ENCODE measurements at regions not wholly inside any gene's neighbourhood (a gene's known extent, or its start where the extent isn't known, plus 50 kb on each side); places are given as distances from the start of the nearest gene placed in this dataset.

DNA sequence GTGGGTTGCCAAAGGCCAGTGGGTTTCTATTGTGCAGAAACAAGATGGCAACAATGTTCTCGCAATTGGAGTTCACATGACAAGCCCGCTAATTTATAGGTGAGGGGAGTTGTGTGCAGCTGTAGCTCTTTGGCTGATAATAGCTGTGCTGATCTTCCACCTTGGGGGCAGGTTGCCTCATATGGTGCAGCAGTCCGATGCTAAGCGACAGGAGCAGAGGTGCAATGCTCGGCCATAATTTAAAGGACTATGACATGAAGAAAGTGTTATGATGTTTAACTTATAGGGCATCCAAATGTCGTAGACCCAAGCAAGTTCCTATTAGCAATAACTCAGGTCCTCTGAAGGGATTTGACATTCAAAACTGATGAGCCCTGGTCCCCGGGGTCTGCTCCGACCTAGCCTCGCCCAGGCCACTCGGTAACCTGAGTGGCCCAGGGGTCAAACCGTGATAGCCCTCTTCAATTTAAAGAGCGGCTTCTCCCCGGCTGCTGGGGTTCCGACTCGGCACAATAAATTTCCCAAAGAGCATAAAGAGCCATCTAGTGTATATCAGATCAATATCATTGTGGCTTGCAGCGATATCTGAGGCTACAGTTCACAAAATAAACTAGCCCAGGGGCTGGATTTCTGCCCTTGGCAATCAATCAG lies 724.0 kb downstream of the IRX1 start:
- DNase-seq (ENCODE audit: low spot score): no peak

DNA sequence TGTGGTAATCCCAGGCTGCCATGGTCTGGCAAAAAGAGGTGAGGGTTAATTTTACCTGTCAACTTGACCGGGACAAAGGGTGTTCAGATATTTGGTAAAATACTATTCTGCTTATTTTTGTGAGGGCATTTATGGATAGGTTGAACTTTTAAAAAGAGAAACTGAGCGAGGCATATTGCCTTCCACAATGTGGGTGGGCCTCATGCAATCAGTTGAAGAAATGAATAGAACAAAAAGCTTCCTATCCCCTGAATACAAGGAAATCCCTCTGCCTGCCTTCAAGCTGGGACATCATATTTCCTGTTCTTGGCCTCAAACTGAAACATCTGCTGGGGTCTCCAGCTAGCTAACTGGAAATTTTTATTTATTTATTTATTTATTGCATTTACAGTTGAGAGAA lies 734.7 kb downstream of the IRX1 start:
- no peak for DNase-seq (ENCODE audit: low spot score)

DNA sequence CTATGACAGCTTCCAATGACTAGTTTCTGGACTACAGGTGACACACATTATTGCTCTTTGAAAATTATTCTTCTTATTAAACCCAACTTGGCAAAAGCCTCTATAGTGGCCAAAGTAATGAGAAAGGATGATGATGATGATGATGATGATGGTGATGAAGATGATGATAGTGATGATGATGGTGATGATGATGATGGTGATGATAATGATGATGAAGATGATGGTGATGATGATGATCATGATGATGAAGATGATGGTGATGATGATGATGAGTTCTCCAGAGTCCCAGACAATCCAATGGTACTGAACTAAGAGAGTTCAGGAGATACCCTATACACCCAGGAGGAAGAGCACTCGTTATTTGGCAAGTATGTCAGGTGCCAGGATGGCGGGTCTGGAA lies 739.4 kb downstream of the IRX1 start:
- DNase-seq (ENCODE audit: low spot score): no peak

DNA sequence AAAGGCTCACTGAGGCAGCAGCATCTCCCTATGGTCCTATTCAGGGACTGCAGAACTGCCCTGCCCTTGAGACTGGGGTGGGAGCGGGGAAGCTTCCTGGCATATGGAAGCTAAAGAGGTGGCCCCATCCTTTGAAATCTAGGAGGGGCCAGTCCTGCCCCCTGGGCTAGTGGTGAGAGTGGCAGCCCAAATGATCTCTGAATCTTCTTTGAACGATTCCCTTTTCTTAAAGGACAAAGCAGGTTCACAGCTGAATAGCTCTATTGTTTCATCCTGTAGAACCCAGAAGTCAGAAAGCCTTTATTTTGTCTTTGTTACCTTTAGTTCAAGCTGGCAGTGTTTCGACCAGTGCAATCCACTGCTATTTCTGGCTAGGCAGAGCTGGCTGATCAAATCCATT lies 741.9 kb downstream of the IRX1 start:
- no peak for DNase-seq (ENCODE audit: low spot score)

DNA sequence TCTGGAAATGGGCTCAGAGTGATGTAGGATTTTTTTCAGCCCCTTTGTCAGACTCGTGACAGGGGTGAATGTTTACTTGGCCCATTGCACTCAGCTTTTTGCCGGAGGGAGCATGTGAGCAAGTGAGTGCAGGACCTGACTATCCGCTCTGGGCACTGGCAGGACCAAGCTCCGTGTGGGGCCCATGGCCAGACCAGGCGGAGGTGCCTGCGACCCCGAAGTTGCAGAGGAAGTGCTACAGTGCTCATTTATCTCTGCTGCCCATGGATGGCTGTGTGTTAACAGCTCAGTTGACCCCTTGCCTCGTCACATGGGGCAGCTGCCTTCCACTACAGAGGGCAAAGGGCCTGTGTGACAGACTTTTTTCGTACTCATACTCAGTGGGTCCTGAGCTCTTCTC lies 744.3 kb downstream of the IRX1 start:
- DNase-seq (ENCODE audit: low spot score): no peak

DNA sequence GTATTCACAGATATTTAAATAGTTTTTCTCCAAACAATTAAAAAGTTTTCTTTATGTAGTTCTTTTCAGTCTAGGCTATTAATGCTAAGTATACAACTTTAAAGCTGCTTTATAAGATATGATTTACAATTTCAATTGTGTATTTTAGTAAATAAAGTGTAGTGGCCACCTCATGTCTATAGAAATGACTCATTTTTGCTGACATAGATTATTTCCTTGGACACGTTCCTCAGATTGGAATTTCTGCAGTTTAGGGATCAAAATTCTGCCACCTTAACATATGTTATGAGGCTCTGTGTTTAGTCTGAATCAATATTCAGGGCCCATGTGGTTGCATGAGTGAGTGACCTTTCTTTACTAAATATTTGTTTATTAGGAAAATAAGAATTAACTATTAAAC lies 750.2 kb downstream of the IRX1 start:
- DNase-seq (ENCODE audit: low spot score): no peak

DNA sequence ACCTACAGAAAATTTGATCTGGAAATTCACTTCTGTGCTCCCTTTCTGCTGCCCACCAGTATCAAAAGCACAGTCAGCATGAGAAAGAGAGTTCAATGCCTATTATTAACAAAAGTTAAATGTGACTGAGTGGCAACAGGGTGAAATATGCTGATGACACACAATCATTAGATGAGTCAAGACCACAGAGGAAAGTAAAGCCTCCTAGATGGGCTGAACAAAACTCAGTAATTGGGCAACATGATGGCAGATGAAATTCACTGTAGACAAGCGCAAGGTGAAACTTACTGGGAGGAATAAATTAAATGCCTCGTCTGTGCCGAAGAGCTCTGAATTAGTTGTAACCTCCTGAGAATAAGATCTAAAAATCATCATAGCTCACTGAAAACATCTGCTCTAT lies 752.8 kb downstream of the IRX1 start:
- DNase-seq (ENCODE audit: low spot score): no peak

DNA sequence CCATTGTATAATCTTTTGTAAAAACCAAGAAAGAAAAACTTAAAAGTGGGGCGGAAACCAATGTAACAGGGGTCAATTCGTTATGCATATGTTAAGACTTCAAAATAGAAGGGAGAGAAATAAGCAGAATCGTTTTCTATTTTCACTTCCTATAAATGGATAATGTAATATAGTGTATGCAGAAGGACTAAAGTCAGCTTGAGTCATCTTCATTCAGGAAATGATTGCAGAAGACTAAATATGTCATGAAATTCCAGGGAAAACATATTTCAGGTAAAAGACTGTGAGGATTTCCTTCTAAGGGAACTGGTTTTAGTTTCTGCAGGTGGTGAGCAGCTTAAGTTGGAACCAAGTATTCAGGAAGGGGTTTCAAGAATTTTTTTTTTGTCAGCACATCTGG lies 753.3 kb downstream of the IRX1 start:
- no peak for DNase-seq (ENCODE audit: low spot score)

DNA sequence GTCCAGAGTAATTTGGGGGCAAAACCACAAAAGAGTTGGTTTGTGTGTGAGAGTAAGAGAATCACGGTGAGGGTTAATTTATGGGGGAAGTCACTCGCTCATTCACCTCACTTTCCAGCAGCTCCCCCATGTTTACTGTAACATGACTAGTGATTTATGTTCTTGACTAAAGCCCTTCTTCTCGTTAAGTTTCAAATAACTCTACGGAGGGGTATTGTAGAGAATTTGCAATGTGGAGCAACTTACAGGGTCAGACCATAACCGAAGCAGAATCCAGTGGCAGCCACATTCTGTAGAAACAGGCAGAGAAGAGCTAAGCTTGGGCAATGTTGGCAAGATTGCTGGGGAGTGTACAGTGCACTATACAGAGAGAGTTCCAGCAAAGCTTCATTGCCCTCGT lies 760.6 kb downstream of the IRX1 start:
- DNase-seq (ENCODE audit: low spot score): no peak

DNA sequence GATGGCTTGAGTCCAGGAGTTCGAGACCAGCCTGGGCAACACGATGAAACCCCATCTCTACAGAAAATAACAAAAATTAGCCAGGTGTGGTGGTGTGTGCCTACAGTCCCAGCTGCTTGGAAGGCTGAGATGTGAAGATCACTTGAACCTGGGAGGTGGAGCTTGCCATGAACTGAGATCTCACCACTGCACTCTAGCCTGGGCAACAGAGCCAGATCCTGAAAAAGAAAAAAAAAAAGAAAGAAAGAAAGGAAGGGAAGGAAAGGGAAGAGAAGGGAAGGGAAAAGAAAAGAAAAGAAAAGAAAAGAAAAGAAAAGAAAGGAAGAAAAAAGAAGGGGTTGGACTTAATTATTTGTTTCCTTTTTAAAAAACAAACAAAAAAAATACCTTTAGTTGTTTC lies 764.2 kb downstream of the IRX1 start:
- no peak for DNase-seq (ENCODE audit: low spot score)

DNA sequence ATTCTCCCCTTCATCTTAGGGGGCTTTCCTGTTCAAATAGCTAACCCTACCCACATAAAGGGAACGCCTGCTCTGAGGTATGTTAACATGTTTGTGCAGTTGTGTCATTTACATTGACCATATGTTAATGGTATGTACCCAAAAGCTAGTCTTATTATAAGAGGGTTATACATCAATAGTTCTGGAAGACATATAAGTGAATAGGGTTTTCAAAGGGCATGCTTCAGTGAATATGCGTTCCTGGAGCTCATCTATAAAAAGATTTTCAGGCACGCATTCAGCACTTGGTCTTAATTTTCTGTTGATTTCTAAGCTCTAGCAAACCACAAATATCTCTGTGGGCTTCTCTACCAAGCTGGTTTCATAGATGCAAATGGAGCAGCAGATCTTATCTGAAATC lies 766.1 kb downstream of the IRX1 start:
- DNase-seq (ENCODE audit: low spot score): no peak

DNA sequence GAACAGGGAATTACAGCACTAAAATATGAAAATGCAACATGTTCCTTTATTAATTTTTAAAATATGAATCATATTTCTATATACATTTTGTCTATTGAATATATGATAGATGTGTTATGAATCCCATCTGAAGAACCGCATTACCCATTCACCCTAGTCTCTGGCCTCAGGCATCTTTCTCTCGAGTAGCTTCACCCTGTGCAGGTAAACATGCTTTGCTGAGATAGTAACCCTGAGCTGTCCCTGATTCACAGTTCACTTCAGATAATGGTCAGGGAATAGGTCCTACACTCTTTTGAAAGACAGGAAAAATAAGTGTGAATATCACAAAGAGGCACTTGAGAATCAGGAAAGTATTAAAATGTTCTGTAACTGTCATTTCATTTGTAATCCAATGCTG lies 766.8 kb downstream of the IRX1 start:
- no peak for DNase-seq (ENCODE audit: low spot score)

DNA sequence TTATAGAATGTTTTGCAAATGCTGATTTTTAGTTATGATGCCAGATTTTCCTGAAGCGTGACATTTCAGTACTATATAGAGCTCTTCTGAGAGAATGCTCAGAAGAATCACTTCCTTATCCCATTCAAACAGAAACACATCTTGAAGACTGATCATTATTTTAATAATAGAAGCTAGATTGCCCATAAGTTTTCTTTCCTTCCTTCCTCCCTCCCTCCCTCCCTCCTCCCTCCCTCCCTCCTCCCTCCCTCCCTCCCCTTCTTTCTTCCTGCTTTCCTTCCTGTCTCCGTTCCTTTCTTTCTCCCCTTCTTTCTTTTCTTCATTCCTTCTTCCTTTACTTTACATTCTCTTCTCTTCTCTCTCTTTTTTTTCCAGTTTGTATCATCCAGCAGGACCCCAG lies 767.4 kb downstream of the IRX1 start:
- DNase-seq (ENCODE audit: low spot score): no peak

DNA sequence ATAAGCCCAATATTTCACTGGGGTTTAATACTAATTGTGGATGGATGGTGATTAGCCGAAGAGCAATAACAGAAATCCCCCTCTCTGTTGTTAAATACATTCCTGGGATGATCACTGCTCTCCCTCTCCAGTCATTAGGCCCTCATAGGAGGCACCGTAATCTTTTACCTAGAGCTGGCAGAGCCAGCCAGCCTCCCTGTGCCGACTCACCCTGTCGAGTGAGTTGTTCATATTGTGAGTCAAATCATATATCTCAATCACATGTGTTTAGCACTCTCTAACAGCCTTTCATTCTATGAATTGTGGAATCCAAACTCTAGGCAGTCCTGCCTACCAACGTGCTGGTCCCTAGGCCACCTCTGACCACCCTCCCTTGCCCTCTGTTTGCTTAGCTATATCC lies 771.0 kb downstream of the IRX1 start:
- DNase-seq (ENCODE audit: low spot score): no peak

DNA sequence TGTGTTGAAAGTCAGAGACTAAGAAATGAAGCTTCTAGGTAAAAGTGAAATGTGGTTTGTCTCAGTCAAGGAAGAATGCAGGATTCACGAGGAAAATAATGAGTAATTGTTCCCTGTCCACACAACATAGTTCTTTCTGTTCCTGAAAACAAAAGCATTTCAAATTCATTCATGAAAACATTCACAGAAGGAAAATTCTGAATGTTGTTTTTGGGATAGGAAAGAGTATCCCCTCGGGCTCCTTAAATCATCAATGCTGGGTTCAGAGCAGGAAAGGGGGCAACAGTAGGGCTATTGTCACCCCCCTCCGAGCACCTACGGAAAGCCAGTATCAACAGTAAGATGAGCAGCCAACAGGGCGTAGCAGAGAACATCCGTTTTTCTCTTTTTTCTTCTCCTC lies 769.9 kb upstream of the ADAMTS16 start:
- DNase-seq (ENCODE audit: low spot score): no peak

DNA sequence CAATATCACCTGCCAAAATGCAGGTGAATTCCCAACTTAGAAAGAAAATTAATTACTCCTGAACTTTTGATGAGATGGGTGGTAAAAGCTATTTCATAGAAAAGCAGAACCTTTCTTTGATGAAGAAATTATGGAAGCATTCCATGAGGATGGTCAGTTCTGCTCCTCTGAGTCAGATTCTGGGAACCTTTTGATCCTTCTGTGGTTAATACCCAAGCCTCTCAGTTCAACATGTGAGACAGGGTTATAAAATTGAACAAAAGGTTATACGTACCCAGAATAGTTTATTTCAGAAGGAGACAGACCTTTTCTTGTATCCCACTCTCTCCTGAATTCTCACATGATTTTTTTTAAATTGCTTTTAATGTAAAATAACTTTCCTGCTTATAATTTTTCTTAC lies 767.6 kb upstream of the ADAMTS16 start:
- DNase-seq (ENCODE audit: low spot score): no peak

DNA sequence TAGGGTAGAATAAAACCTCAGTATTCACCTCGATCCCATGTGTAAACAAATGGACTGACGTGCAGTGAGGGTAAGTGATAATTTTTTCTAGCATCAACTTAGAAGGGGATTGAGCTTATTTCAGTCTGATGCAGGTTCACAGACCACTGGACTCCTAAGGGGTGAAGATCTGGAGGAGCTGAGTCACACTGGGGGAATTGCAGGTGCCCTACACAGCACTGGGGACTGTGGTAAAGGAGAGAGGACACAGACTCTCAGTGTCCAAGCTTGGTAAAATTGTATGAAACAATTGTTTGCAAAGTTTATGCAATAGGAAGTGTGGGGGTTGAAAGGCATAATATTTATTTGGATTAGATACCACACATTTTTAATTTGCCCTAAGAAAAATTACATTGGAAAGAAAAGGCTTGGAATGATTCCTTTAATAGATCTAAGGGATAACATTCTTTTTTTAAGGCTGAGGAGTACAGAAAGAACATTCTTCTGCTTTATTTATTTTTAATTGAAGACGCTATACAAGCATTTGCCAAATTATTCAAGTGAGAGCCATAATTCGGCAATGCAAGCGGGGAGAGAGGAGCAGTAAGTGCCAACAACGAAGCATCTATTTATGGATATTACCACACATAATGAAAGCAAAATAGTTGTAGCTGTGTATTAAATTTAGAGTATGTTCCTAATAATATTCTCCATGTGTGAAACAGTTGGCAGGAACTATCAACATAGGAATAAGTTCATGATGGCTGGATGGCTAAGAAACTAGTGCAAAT lies 766.9 kb upstream of the ADAMTS16 start:
- no peak for DNase-seq (ENCODE audit: low spot score)

DNA sequence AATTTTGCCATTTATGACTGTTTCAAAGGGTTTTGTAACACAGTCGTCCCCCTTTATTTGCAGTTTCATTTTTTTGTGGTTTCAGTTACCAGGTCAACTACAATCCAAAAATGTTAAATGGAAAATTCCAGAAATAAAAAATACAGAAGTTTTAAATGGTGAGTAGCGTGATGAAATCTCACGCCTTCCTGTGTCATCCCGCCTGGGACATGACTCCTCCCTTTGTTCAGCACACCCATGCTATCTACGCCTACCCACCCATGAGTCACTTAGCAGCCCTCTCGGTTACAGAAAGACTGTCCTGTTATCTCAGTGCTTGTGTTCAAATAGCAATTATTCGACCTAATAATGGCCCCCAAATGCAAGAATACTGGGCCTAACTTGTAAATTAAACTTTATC lies 765.3 kb upstream of the ADAMTS16 start:
- no peak for DNase-seq (ENCODE audit: low spot score)

DNA sequence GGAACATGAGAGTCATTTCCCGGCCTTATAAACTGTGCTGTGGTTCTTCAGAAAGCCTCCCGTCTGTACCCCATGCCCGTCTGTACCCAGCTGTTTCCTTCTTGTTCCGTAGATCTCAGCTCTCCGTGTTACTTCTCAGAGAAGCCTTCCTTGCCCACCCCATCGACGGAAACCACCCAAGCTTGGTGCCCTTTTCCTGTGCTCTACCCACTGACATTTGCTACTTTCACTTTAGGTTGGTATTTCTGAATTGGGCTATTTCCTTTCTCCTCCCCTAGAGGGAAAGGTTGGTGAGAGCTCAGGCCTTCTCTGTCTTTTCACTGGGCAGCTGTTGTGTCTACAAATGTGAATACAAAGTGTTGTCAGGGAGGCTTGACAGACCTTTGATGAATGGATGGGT lies 764.5 kb upstream of the ADAMTS16 start:
- no peak for DNase-seq (ENCODE audit: low spot score)

DNA sequence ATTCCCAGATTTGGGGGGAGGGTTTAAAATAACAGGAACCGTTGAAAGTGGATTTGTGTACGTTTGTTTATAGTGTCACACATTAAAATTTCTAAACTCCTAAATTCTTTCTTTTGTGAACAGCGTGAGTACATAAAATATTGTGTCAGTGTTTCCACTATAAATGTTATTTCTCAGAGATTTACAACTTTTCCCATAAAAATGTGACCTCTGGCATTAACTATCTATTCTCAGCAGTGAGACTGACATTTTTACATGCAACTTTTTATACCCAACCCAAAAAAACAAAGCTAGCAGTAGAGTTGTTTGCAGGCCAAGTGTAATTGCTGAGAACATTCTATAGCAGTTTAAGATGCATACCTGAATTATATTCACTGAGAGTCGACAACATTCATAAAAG lies 757.0 kb upstream of the ADAMTS16 start:
- no peak for DNase-seq (ENCODE audit: low spot score)

DNA sequence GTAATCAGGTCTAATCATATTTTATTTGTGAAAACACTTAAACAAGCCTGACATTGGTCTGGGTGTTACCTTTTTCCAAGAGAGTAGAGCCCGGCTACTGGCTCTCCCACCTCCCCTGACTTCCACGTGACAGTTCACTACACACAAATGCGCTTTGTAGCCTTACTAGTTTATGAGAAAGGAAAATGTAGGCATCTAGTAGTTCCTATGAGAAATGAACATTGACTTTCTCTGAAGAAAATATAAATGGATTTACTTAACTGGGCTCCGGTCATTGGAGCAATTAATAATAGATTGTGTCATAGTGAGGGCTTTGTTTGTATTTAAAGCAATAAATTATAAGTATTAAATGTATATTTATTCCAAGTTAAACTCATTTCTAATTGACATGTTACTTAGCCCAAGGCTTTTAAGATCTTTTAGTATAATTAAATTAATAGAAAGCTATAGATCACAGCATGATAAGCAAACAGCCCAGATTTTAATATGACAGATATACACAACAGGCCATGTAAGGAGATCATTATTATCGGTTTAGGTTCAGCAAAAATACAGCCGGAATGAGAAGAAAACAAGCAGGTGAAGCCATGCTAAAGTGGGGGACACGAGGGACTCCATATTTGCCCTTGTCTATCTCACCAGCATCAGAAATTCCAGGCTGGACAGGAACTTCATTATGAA lies 756.5 kb upstream of the ADAMTS16 start:
- no peak for DNase-seq (ENCODE audit: low spot score)

DNA sequence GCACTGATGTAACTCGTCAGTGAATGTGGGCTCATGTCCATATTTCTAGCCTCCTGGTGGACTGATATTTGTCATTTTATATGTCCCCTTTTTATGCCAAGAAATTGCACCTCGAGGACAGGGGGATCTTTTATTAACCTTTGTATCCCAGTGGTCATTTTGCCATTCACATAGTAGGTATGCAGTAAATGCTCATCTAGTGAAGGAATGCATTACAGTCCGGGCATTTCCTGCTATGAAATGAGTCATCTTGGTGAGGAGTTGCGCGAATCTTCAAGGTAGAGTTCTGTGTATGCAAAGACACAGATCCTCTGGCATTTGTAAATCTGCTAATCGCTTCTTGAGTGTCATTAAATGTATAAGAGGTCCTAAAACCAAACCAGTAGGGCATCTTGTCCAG lies 755.5 kb upstream of the ADAMTS16 start:
- no peak for DNase-seq (ENCODE audit: low spot score)

DNA sequence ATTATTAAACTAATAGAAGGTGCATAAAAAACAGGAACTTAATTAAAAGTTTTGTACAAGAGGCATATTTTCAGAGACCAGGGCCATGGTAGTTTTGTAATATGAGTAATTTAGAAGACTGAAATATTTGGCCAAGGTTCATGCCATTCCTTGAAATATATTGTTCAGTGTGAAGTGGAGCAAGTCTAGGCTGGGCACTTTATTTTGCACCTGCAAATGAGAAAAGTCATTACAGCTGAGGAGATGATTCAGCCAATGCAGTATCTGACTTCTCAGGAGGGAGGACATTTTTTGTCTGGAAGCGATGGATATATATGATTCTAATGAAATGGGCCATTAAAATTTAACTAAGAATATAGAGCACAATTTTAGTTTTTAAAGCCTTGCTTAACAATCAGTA lies 754.0 kb upstream of the ADAMTS16 start:
- no peak for DNase-seq (ENCODE audit: low spot score)

DNA sequence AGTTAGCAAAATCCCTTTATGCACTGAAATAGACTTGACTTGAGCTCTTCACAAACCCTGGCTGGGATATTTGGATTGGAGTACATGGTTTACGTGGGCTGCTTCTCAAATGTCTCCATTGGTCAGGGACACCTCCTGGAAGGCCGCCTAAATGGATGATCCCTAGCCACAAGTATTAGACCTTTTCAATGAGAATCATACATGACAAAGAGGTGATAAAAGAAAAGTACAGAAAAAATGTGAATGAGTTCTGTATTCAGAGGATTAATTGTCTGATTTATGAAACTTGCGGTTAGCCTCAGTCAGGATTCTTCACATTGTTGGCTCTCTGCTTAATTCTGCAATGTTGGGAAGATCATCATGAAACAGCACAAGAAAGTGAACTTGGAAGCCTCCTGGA lies 752.8 kb upstream of the ADAMTS16 start:
- no peak for DNase-seq (ENCODE audit: low spot score)

All from germinal center (tissue), 1 donor.